HG02759 (cell line): ENCODE measurements at regions not wholly inside any gene's neighbourhood (a gene's known extent, or its start where the extent isn't known, plus 50 kb on each side); places are given as distances from the start of the nearest gene placed in this dataset.
A peak's percentile ranks its signal among the peaks of the same experiment; 100 is the strongest.

Experiments
- ATAC-seq: cut with Tn5 transposase; IDR thresholded peaks from one replicate; pipeline ENCODE4 v1.9.1; 2021; ENCODE audit warnings: mild to moderate bottlenecking, moderate library complexity; ENCODE audit not compliant: unreplicated experiment

GRCh38 chr10:121069061-121069850 lies 218.1 kb downstream of the WDR11 start:
- peak; percentile 91 for ATAC-seq

- no peak for ATAC-seq
Observed at GRCh38 chr10:121070275-121071070, 219.3 kb downstream of the WDR11 start.

- ATAC-seq = no peak
Observed at GRCh38 chr10:121071901-121072300, 220.7 kb downstream of the WDR11 start.

- no peak for ATAC-seq
Observed at GRCh38 chr10:121073728-121074127, 222.6 kb downstream of the WDR11 start.

GRCh38 chr10:121076776-121077715 lies 225.9 kb downstream of the WDR11 start:
- no peak for ATAC-seq

- no peak for ATAC-seq
Observed at GRCh38 chr10:121078036-121078435, 226.9 kb downstream of the WDR11 start.

GRCh38 chr10:121078672-121079102 lies 227.5 kb downstream of the WDR11 start:
- no peak for ATAC-seq

- ATAC-seq = no peak
Observed at GRCh38 chr10:121079226-121079625, 228.1 kb downstream of the WDR11 start.

GRCh38 chr10:121080281-121080891 lies 229.2 kb downstream of the WDR11 start:
- no peak for ATAC-seq

GRCh38 chr10:121081306-121081705 lies 230.1 kb downstream of the WDR11 start:
- no peak for ATAC-seq

GRCh38 chr10:121082984-121083383 lies 231.8 kb downstream of the WDR11 start:
- ATAC-seq = no peak

- no peak for ATAC-seq
Observed at GRCh38 chr10:121084016-121084674, 233.0 kb downstream of the WDR11 start.

- ATAC-seq = no peak
Observed at GRCh38 chr10:121084675-121085070, 233.5 kb downstream of the WDR11 start.

GRCh38 chr10:121085367-121085766 lies 234.2 kb downstream of the WDR11 start:
- no peak for ATAC-seq

GRCh38 chr10:121087129-121087528 lies 236.0 kb downstream of the WDR11 start:
- no peak for ATAC-seq

GRCh38 chr10:121087688-121088087 lies 236.5 kb downstream of the WDR11 start:
- ATAC-seq = no peak

GRCh38 chr10:121088524-121088923 lies 237.4 kb downstream of the WDR11 start:
- ATAC-seq = no peak

GRCh38 chr10:121089434-121089833 lies 238.3 kb downstream of the WDR11 start:
- no peak for ATAC-seq

GRCh38 chr10:121091961-121092719 lies 241.0 kb downstream of the WDR11 start:
- ATAC-seq = no peak
